Right cardiac atrium (tissue), 5 donors: ENCODE measurements at regions not wholly inside any gene's neighbourhood (a gene's known extent, or its start where the extent isn't known, plus 50 kb on each side); places are given as distances from the start of the nearest gene placed in this dataset.

Experiments used
- ATAC-seq, 2 donors: fragments of 200-7000 bp; cut with Tn5 transposase; one replicate each; pipeline versions ENCODE4 v1.8.0 to v1.9.1; 2020; ENCODE audit warnings: moderate library complexity in 2 of 2, mild to moderate bottlenecking in 1 of 2
- DNase-seq, 3 donors: peaks; one replicate each; pipeline ENCODE4 v3.0.0-alpha.2; 2020
- H3K27ac ChIP-seq: one replicate; pipeline ENCODE4 v1.5.1; 2013; ENCODE audit warnings: mild to moderate bottlenecking, low read length, control low read depth, moderate library complexity
- H3K27me3 ChIP-seq: one replicate; pipeline ENCODE4 v1.6.1; 2013; ENCODE audit not compliant: control insufficient read depth, insufficient read depth
- H3K4me1 ChIP-seq: one replicate; pipeline ENCODE4 v1.6.1; 2013; ENCODE audit warnings: low read length; ENCODE audit not compliant: control insufficient read depth, insufficient read depth
- H3K4me3 ChIP-seq: one replicate; pipeline ENCODE4 v1.5.1; 2013; ENCODE audit warnings: low read length, control low read depth
- H3K9me3 ChIP-seq: one replicate; pipeline ENCODE4 v1.6.1; 2013; ENCODE audit warnings: low read length; ENCODE audit not compliant: control insufficient read depth
- WGBS: extraction: QIAGEN DNeasy Blood & Tissue Kit; methylation state at CpG from one replicate; pipeline ENCODE4 v1.1.7; 2013; 5-methylcytosine and 5-hydroxymethylcytosine counted together
- intact Hi-C, 4 donors: fragments of 100-400 bp; cut with DNase I; formaldehyde crosslinking; loops; one replicate each; pipeline versions ENCODE4 v1.11.0 to v1.14.0; 2022 to 2023
- donor health status: healthy with polysubstance abuse.
- donor health status: DM: no; HTN: yes; CAD: no.
- donor health status: DM: no; HTN: no; CAD: no.
- donor health status: DM: no; HTN: yes; CAD: no; lungs with severe emphysema.
- donor health status: DM: yes; HTN: yes; CAD: no.

- Histone ChIP-seq H3K27me3 (no peaks in the 10 kb centered on the region), H3K4me1 (no peaks in the 10 kb centered on the region), H3K27ac (no peak overlapping the region), H3K4me3 (no peak overlapping the region), H3K9me3 (no peaks in the 10 kb centered on the region)
- WGBS, result 80% methylated on average over 2 of the region's 2 CpGs
- intact Hi-C loops, result no loop called here
- no peak for ATAC-seq
- no peak for DNase-seq
Observed at GRCh38 chr2:57570961-57571360, 475.6 kb upstream of the VRK2 start.

DNA sequence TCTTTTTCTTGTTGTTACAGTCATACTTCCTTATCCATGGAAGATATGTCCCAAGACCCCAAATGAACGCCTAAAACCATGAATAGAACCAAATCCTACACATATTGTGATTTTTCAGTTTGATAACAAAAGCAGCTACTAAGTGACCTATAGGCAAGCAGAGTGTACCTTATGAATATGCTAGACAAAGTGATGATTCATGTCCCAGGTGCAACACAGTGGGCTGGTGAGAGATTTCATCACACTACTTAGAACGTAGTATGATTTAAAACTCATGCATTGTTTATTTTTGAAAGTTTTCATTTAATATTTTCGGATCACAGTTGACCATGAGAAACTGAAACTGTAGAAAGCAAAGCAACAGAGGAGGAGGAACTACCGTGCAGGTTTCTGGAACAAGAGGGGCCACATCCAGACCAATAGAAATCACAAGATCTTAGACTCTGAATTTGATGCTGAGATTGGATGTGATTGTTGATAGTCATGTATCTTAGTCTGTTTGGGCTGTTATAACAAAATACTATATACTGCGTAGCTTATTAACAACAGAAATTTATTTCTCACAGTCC is 470.8 kb upstream of the VRK2 start:
- Histone ChIP-seq H3K4me1 (no peaks in the 10 kb centered on the region), H3K27me3 (no peaks in the 10 kb centered on the region), H3K4me3 (no peak overlapping the region), H3K27ac (no peak overlapping the region), H3K9me3 (no peaks in the 10 kb centered on the region)
- 72% methylated on average over 5 of the region's 5 CpGs for WGBS
- intact Hi-C loops, result no loop called here
- ATAC-seq (no peak), DNase-seq (no peak)

GRCh38 chr2:57576983-57577382 is 469.6 kb upstream of the VRK2 start:
- ATAC-seq (no peak), DNase-seq (no peak)
- H3K27ac ChIP-seq, result no peak overlapping the region
- intact Hi-C loops, result no loop called here
- no peaks in the 10 kb centered on the region for H3K4me1 ChIP-seq
- H3K4me3 ChIP-seq, result no peak overlapping the region
- no peaks in the 10 kb centered on the region for H3K9me3 ChIP-seq
- WGBS, result 93% methylated on average over 1 of the region's 1 CpG
- no peaks in the 10 kb centered on the region for H3K27me3 ChIP-seq

- WGBS, result 72% methylated on average over 1 of the region's 1 CpG
- no peak for ATAC-seq
- no peak for DNase-seq
- Histone ChIP-seq H3K27me3 (no peaks in the 10 kb centered on the region), H3K4me1 (no peaks in the 10 kb centered on the region), H3K27ac (no peak overlapping the region), H3K9me3 (no peaks in the 10 kb centered on the region), H3K4me3 (no peak overlapping the region)
- intact Hi-C loops, result no loop called here
Observed at GRCh38 chr2:57597940-57598339, 448.7 kb upstream of the VRK2 start.

GRCh38 chr2:57598551-57598950 is 448.1 kb upstream of the VRK2 start:
- no peak for DNase-seq
- Histone ChIP-seq H3K27ac (no peak overlapping the region), H3K4me3 (no peak overlapping the region), H3K4me1 (no peaks in the 10 kb centered on the region), H3K9me3 (no peaks in the 10 kb centered on the region), H3K27me3 (no peaks in the 10 kb centered on the region)
- WGBS, result 25% methylated on average over 4 of the region's 4 CpGs
- ATAC-seq, result no peak
- intact Hi-C loops, result no loop called here

DNA sequence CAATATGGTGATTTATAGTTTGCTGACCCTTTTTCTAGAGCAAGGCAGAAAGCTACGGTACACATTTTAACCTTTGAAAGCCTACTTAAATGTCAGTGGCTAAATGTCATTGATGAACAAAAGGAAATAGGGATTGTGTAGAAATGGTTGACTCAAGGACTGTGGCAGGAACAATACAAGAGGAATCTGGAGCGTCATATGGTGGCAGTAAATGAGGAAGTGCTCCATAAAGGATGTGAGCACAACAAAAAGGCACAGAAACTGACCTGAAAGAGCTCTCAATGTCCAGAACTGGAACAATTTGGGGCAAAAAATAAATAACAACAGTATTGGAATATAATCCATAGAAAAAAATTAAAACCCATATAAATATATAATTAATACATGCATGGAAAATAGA is 443.9 kb upstream of the VRK2 start:
- no peaks in the 10 kb centered on the region for H3K4me1 ChIP-seq
- DNase-seq, result no peak
- no peaks in the 10 kb centered on the region for H3K9me3 ChIP-seq
- ATAC-seq, result no peak
- no peak overlapping the region for H3K4me3 ChIP-seq
- H3K27me3 ChIP-seq, result no peaks in the 10 kb centered on the region
- no peak overlapping the region for H3K27ac ChIP-seq
- intact Hi-C loops, result no loop called here
- 68% methylated on average over 2 of the region's 2 CpGs for WGBS

DNA sequence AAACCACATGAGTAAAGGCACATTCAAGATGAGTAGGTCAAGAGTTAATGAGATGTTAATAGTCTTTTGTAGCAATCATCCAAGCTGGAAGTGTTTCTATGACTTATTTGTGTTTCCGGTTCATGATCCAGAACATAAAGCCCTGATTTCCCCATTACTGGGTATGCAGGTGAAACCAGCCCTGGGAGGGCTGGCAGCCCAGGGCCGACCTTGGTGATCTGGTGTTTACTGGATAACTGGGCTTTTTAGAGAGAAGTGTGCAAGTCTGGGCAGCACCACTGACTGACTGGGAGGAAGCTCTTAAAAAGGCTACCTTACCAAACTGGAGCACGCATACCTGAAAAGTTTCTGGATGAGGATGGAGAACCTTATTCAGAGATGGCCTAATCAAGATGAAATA is 431.6 kb upstream of the VRK2 start:
- intact Hi-C loops, result no loop called here
- 92% methylated on average over 3 of the region's 3 CpGs for WGBS
- DNase-seq, result no peak
- H3K27ac ChIP-seq, result no peak overlapping the region
- no peak for ATAC-seq
- H3K4me1 ChIP-seq, result no peaks in the 10 kb centered on the region
- no peaks in the 10 kb centered on the region for H3K9me3 ChIP-seq
- no peak overlapping the region for H3K4me3 ChIP-seq
- H3K27me3 ChIP-seq, result no peaks in the 10 kb centered on the region

DNA sequence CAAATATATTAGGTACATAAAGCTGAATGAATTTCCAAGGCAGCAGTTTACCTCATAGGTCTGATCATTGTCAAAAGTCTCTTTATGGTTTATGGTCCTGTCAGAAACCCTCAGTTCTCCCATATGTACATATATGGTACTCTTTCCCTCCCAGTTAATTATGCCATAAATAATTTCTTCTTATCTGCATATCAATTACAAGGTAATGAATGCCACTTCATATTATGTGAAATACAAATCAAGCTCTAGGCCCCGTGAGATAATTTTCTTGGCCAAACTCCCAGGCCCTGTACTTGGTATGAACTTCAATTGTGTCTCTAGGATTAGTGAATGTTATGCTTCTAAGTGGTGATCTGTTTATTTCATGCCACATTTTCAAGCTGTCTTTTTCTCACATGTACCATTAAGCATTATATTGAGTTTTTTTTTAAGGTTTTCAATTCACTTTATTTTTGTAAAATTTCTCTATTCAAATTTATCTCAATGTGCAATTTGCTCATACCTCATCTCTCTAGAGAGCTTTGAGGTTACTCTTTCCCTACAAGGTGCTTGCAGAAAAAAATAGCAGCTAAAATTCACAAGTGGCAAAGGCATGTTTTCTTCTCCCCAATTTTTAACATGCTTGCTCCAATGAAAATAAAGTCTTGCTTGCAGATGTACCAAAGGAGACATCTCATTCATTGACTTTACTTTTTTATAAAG is 430.6 kb upstream of the VRK2 start:
- Histone ChIP-seq H3K4me1 (no peaks in the 10 kb centered on the region), H3K9me3 (no peaks in the 10 kb centered on the region), H3K27me3 (no peaks in the 10 kb centered on the region), H3K4me3 (no peak overlapping the region), H3K27ac (no peak overlapping the region)
- WGBS, result 30% methylated on average over 1 of the region's 1 CpG
- intact Hi-C loops, result no loop called here
- ATAC-seq (no peak), DNase-seq (no peak)

DNA sequence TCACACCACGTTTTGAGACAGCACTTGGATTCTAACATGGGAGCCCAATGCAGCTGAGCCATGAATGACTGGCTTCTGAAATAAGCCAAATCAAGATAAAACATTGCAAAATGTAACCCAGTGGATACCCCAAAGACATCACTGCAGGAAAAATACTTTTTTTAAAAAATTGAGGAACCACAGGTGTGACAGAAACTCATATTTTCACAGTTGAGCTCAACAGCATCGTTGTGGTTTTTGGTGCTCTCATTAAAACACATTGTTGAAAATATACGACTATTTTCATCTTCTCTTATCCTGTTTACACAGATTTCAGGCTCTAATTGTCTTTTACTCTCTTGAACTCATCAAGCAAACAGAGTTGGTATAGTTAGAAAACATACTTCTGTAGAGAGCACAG is 429.3 kb upstream of the VRK2 start:
- H3K4me3 ChIP-seq, result no peak overlapping the region
- DNase-seq (no peak), ATAC-seq (no peak)
- no peak overlapping the region for H3K27ac ChIP-seq
- 59% methylated on average over 3 of the region's 3 CpGs for WGBS
- no peaks in the 10 kb centered on the region for H3K4me1 ChIP-seq
- no peaks in the 10 kb centered on the region for H3K9me3 ChIP-seq
- intact Hi-C loops, result no loop called here
- no peaks in the 10 kb centered on the region for H3K27me3 ChIP-seq

DNA sequence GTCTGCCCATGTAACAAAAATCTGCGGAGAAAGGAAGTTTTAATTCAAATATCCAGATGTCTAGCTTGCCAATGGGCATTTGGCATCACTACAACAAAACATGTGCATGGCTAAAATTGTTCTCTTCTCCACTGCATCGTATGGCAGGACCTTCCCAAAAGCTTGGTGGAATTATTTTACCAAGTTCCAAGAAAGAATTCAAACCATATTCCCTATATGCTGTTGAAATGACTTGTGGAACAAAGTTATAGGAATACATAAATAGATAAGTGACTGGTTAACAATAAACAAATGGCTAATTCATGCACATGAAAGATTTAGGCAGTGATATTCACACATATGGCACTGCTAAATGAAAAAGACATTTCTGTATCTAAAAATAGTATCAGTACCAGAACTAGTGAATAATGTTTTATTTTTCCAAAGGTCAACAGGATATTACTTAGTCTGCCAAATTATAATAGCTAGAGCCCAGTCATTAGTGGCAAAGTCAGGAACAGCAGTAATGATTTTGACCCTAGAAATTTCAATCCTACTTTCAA is 425.4 kb upstream of the VRK2 start:
- 49% methylated on average over 2 of the region's 2 CpGs for WGBS
- H3K4me1 ChIP-seq, result no peaks in the 10 kb centered on the region
- H3K4me3 ChIP-seq, result no peak overlapping the region
- intact Hi-C loops, result no loop called here
- H3K27me3 ChIP-seq, result no peaks in the 10 kb centered on the region
- H3K27ac ChIP-seq, result no peak overlapping the region
- DNase-seq, result no peak
- no peak for ATAC-seq
- H3K9me3 ChIP-seq, result no peaks in the 10 kb centered on the region

- Histone ChIP-seq H3K4me3 (no peak overlapping the region), H3K4me1 (no peaks in the 10 kb centered on the region), H3K9me3 (no peaks in the 10 kb centered on the region), H3K27ac (no peak overlapping the region), H3K27me3 (no peaks in the 10 kb centered on the region)
- intact Hi-C loops, result no loop called here
- ATAC-seq, result no peak
- WGBS, result 84% methylated on average over 1 of the region's 1 CpG
- no peak for DNase-seq
Observed at GRCh38 chr2:57622009-57622408, 424.6 kb upstream of the VRK2 start.
